ENCODE measurements at regions not wholly inside any gene's neighbourhood (a gene's known extent, or its start where the extent isn't known, plus 50 kb on each side); places are given as distances from the start of the nearest gene placed in this dataset.

DNA sequence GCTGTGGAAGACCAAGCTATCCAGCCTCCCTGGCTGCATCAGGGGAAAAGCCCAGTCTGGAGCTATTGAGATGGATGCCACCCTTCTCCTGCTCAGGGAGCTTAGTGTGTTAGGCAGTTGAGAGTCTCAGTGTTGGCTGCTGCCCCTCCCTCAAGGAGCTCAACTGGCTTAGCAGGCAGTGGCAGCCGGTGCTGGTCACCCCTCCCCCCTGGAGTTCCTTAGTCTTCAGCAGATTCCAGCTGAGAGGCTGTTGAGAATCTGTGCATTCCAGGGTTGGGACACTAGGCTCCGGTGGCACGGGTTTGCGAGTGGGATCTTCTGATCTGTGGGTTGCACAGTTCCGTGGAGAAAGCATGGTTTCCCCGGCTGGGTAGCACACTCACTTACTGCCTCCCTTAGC lies 883.8 kb downstream of the NSUN3 start:
- no peaks in the 10 kb centered on the region for H4K20me1 ChIP-seq (ENCODE audit: insufficient read depth, low read length)
- H3F3A ChIP-seq (ENCODE audit: insufficient read depth, low read length), result no peaks in the 10 kb centered on the region
- no peaks in the 10 kb centered on the region for H3K27me3 ChIP-seq (ENCODE audit: insufficient read depth, low read length)
- H3K9me2 ChIP-seq (ENCODE audit: low read depth, low read length), result no peaks in the 10 kb centered on the region
- no peaks in the 10 kb centered on the region for H3K79me2 ChIP-seq (ENCODE audit: insufficient read depth, low read length)
- no peak overlapping the region for H2AFZ ChIP-seq (ENCODE audit: low read length)
- H3K4me3 ChIP-seq (ENCODE audit: low read depth, low read length, poor library complexity, severe bottlenecking), result no peak overlapping the region
- no peak overlapping the region for H3K9ac ChIP-seq (ENCODE audit: low read length)
- H3K4me1 ChIP-seq (ENCODE audit: insufficient read depth, low read length, severe bottlenecking), result no peaks in the 10 kb centered on the region
- H3K4me2 ChIP-seq (ENCODE audit: low read length), result no peak overlapping the region
- no peaks in the 10 kb centered on the region for H3K9me3 ChIP-seq (ENCODE audit: low read length)
- TF ChIP-seq, protein P1, sequence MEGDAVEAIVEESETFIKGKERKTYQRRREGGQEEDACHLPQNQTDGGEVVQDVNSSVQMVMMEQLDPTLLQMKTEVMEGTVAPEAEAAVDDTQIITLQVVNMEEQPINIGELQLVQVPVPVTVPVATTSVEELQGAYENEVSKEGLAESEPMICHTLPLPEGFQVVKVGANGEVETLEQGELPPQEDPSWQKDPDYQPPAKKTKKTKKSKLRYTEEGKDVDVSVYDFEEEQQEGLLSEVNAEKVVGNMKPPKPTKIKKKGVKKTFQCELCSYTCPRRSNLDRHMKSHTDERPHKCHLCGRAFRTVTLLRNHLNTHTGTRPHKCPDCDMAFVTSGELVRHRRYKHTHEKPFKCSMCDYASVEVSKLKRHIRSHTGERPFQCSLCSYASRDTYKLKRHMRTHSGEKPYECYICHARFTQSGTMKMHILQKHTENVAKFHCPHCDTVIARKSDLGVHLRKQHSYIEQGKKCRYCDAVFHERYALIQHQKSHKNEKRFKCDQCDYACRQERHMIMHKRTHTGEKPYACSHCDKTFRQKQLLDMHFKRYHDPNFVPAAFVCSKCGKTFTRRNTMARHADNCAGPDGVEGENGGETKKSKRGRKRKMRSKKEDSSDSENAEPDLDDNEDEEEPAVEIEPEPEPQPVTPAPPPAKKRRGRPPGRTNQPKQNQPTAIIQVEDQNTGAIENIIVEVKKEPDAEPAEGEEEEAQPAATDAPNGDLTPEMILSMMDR (IDR thresholded peaks at IDR 0.05; ENCODE audit: low read length), result no peak
- no peak for TF ChIP-seq EZH2 (IDR thresholded peaks at IDR 0.05; ENCODE audit: borderline replicate concordance, low read length)
- H3K36me3 ChIP-seq (ENCODE audit: insufficient read depth, low read length), result no peaks in the 10 kb centered on the region
- H3K27ac ChIP-seq (ENCODE audit: low read depth, low read length, poor library complexity, severe bottlenecking), result no peak overlapping the region

DNA sequence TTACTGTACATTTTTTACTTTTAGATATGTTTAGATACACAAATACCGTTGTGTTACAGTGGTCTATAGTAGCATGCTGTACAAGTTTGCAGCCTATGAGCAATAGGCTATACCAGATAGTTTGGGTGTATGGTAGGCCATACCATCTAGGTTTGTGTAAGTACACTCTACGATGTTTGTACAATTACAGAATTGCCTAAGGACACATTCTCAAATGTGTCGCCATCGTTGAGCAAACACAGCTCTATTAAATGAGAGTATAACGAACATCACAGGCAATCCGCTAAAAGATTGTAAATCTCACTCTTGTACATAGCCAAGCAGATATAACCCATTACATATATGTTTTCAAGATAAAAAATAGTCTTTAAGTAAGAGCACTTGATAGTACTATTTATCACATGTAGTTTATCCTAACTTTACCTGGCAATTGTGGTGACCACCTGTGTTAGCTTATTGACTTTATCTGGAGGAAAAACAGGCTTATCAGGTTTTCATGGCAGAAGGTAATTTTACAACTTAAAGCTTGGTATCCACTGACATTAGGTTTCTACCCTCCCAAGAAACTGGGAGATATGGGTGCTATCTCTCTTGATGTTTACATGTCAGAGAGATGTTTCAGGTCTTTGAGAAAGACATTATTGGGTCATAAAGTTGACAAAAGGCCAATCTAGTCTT lies 898.7 kb downstream of the NSUN3 start:
- H2AFZ ChIP-seq (ENCODE audit: low read length), result no peak overlapping the region
- no peaks in the 10 kb centered on the region for H3K27me3 ChIP-seq (ENCODE audit: insufficient read depth, low read length)
- H3K27ac ChIP-seq (ENCODE audit: low read depth, low read length, poor library complexity, severe bottlenecking), result no peak overlapping the region
- TF ChIP-seq EZH2 (IDR thresholded peaks at IDR 0.05; ENCODE audit: borderline replicate concordance, low read length), result no peak
- TF ChIP-seq, protein P1 (IDR thresholded peaks at IDR 0.05; ENCODE audit: low read length), result no peak
- H3K4me2 ChIP-seq (ENCODE audit: low read length), result no peak overlapping the region
- H3K9me3 ChIP-seq (ENCODE audit: low read length), result no peaks in the 10 kb centered on the region
- H3F3A ChIP-seq (ENCODE audit: insufficient read depth, low read length), result no peaks in the 10 kb centered on the region
- H3K9me2 ChIP-seq (ENCODE audit: low read depth, low read length), result no peaks in the 10 kb centered on the region
- H3K79me2 ChIP-seq (ENCODE audit: insufficient read depth, low read length), result no peaks in the 10 kb centered on the region
- H4K20me1 ChIP-seq (ENCODE audit: insufficient read depth, low read length), result no peaks in the 10 kb centered on the region
- H3K4me3 ChIP-seq (ENCODE audit: low read depth, low read length, poor library complexity, severe bottlenecking), result no peak overlapping the region
- H3K36me3 ChIP-seq (ENCODE audit: insufficient read depth, low read length), result no peaks in the 10 kb centered on the region
- no peak overlapping the region for H3K9ac ChIP-seq (ENCODE audit: low read length)
- H3K4me1 ChIP-seq (ENCODE audit: insufficient read depth, low read length, severe bottlenecking), result no peaks in the 10 kb centered on the region

DNA sequence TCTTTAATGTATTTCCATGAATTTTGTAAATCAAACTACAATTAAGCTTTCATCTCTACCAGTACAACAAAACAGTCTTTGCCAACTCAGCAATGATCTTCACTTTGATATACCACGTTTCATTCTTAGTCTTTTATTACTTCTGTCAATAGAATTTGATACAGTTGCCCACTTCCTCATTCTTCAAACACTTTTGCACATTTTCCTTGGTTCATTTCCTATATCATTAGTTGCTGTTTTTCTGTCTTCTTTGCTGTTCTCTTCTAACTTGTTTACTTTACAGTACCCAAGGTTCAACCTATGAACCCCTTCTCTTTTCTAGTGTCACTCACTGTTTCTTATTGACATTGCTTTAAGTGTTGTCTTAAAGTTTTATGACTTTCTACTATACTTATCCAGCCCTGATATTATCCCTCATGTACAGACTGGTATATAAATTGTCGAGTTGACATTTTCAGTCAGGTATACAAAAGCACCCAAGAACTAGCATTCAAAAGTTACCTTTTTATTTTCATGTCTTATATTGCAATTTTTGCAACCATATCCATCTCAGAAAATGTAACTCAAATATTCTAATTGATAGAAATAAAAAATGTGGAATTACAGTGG lies 903.1 kb downstream of the NSUN3 start:
- no peak overlapping the region for H3K27ac ChIP-seq (ENCODE audit: low read depth, low read length, poor library complexity, severe bottlenecking)
- no peak for TF ChIP-seq EZH2 (IDR thresholded peaks at IDR 0.05; ENCODE audit: borderline replicate concordance, low read length)
- TF ChIP-seq, protein P1 (IDR thresholded peaks at IDR 0.05; ENCODE audit: low read length), result no peak
- H2AFZ ChIP-seq (ENCODE audit: low read length), result no peak overlapping the region
- H3K9me2 ChIP-seq (ENCODE audit: low read depth, low read length), result no peaks in the 10 kb centered on the region
- no peak overlapping the region for H3K4me2 ChIP-seq (ENCODE audit: low read length)
- no peaks in the 10 kb centered on the region for H3K79me2 ChIP-seq (ENCODE audit: insufficient read depth, low read length)
- H3K9me3 ChIP-seq (ENCODE audit: low read length), result no peaks in the 10 kb centered on the region
- H3K4me3 ChIP-seq (ENCODE audit: low read depth, low read length, poor library complexity, severe bottlenecking), result no peak overlapping the region
- H3K36me3 ChIP-seq (ENCODE audit: insufficient read depth, low read length), result no peaks in the 10 kb centered on the region
- H3F3A ChIP-seq (ENCODE audit: insufficient read depth, low read length), result no peaks in the 10 kb centered on the region
- no peaks in the 10 kb centered on the region for H4K20me1 ChIP-seq (ENCODE audit: insufficient read depth, low read length)
- no peak overlapping the region for H3K9ac ChIP-seq (ENCODE audit: low read length)
- H3K27me3 ChIP-seq (ENCODE audit: insufficient read depth, low read length), result no peaks in the 10 kb centered on the region
- no peaks in the 10 kb centered on the region for H3K4me1 ChIP-seq (ENCODE audit: insufficient read depth, low read length, severe bottlenecking)
